ENCODE measurements at regions not wholly inside any gene's neighbourhood (a gene's known extent, or its start where the extent isn't known, plus 50 kb on each side); places are given as distances from the start of the nearest gene placed in this dataset.
A peak's percentile ranks its signal among the peaks of the same experiment; 100 is the strongest.

DNA sequence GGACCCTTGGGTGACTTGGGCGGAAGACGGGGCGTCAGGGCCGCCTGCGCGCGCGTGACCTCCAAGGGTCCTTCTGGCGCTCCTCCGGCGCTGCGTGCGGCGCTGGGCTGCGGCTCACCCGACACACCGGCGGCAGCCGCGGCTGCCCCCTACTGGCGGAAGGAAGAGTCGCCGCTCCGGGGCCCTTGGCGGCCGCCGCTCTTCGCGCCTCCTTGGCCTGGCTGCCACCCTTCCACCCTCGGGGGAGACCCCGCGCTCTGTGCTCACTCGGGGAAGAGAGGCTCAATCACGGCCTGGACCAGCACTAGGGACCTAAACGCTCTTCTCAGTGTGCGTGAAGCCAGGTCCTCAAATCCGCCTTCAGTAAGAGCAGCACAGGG, 89.7 kb downstream of the DMRTA2 start:
- POLR2A ChIA-PET (ENCODE audit: low non-redundant PET), result no interaction called here
- H3K27ac ChIP-seq, result no peak overlapping the region
- peak; percentile 27 for DNase-seq (ENCODE audit: low spot score)
- TF ChIP-seq, protein P1, sequence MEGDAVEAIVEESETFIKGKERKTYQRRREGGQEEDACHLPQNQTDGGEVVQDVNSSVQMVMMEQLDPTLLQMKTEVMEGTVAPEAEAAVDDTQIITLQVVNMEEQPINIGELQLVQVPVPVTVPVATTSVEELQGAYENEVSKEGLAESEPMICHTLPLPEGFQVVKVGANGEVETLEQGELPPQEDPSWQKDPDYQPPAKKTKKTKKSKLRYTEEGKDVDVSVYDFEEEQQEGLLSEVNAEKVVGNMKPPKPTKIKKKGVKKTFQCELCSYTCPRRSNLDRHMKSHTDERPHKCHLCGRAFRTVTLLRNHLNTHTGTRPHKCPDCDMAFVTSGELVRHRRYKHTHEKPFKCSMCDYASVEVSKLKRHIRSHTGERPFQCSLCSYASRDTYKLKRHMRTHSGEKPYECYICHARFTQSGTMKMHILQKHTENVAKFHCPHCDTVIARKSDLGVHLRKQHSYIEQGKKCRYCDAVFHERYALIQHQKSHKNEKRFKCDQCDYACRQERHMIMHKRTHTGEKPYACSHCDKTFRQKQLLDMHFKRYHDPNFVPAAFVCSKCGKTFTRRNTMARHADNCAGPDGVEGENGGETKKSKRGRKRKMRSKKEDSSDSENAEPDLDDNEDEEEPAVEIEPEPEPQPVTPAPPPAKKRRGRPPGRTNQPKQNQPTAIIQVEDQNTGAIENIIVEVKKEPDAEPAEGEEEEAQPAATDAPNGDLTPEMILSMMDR (conservative IDR thresholded peaks at IDR 0.05; ENCODE audit: low read depth), result peak; percentile 2; the same call in 1 of the 2 replicates
- CTCF ChIA-PET, result interaction anchor here (0.6 to 2.6 kb wide), 18 partner anchors 9 to 1765 kb away, joined by 3 to 16 read pairs (median 3); no protein-coding TSS in a partner anchor

DNA sequence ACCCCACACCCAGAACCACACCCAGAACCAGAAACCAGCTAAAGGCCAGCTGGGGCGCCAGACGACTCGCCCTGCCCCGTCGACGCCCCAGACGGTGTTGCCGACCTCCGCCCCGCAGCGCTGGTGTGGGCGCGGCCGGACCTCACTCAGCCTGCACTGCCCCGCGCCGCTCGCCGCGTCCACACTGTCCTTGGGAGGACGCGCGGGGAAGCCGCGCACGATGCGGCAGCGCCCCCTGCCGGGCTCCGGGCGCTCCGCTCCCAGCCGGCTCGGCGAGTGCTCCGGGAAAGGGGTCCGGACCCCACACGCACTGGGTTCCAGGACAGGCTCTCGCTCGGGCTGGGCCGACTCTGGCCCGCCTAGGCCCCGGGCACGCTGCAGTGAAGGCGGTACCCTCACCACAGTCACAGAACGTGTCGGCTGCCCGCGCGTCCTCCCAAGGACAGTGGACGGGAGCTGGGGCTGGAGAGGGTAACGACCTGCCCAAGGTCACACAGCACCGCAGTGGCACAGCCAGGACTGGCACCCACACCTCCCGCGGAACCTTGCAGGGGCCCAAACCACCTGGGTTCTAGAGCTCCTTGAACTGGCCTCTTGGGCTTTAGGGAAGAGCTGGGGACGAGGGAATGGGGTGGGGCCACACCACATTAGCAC, 90.2 kb downstream of the DMRTA2 start:
- TF ChIP-seq, protein P1 (conservative IDR thresholded peaks at IDR 0.05; ENCODE audit: low read depth), result peak; percentile 68
- DNase-seq (ENCODE audit: low spot score), result peak; percentile 41
- POLR2A ChIA-PET (ENCODE audit: low non-redundant PET), result no interaction called here
- CTCF ChIA-PET, result interaction anchor here (0.6 to 2.6 kb wide), 20 partner anchors 8 to 1765 kb away, joined by 3 to 16 read pairs (median 3); no protein-coding TSS in a partner anchor
- H3K27ac ChIP-seq, result no peak overlapping the region

DNA sequence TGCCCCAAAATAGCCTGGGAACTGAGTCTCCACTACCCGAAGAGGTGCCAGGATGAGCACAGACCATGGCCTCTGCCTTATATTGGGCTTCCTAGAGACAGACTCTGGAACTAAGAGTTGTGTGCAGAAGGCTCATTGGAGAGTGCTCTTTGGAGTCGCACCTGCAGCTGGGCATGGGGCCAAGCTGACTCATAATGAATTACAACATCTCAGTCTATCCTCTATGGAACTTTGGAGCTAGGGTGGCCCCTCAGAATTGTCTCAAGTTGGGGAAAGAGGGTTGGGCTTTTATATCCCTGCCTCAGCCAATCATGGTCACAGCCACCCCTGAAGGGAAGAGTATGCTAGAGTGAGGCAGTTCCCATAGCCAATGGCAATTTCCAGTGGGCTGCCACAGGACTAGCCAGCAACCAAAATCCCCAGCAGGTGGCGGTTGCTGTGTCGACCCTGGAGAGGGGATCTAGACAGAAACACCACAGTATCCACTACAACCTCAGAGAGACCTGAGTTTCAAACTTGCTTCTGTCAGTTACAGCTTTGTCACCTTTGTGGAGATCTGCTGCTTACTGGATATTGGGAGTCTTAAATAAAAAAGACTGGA, 93.8 kb downstream of the DMRTA2 start:
- TF ChIP-seq, protein P1 (conservative IDR thresholded peaks at IDR 0.05; ENCODE audit: low read depth), result no peak
- DNase-seq (ENCODE audit: low spot score), result peak; percentile 50
- POLR2A ChIA-PET (ENCODE audit: low non-redundant PET), result no interaction called here
- H3K27ac ChIP-seq, result no peak overlapping the region
- CTCF ChIA-PET, result interaction anchor here (0.5 kb wide), 1 partner anchor 91 kb away, joined by 3 read pairs; no protein-coding TSS in a partner anchor

GRCh38 chr1:50328552-50328951, 94.7 kb downstream of the DMRTA2 start:
- H3K27ac ChIP-seq, result no peak overlapping the region
- CTCF ChIA-PET, result no interaction called here
- POLR2A ChIA-PET (ENCODE audit: low non-redundant PET), result no interaction called here
- DNase-seq (ENCODE audit: low spot score), result no peak
- TF ChIP-seq, protein P1 (conservative IDR thresholded peaks at IDR 0.05; ENCODE audit: low read depth), result no peak

DNA sequence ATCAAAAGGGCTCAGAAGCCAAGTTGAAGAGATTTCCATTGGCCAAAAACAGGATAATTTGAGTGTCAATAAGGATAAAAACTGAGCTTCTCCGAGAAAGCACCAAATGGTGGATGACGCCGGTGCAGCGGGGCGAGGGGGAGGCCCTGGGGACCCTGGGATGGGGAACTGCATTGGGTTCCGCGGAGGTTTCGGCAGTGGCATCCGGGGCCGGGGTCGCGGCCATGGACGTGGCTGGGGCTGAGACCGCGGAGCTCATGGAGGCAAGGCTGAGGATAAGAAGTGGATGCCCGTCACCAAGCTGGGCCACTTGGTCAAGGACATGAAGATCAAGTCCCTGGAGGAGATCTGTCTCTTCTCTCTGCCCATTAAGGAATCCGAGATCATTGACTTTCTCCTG, 97.2 kb downstream of the DMRTA2 start:
- ChIA-PET CTCF (no interaction called here), POLR2A (ENCODE audit: low non-redundant PET) (interaction anchor here (0.6 kb wide), 1 partner anchor 25 kb away, joined by 3 read pairs; no protein-coding TSS in a partner anchor)
- TF ChIP-seq, protein P1 (conservative IDR thresholded peaks at IDR 0.05; ENCODE audit: low read depth), result no peak
- no peak overlapping the region for H3K27ac ChIP-seq
- no peak for DNase-seq (ENCODE audit: low spot score)

DNA sequence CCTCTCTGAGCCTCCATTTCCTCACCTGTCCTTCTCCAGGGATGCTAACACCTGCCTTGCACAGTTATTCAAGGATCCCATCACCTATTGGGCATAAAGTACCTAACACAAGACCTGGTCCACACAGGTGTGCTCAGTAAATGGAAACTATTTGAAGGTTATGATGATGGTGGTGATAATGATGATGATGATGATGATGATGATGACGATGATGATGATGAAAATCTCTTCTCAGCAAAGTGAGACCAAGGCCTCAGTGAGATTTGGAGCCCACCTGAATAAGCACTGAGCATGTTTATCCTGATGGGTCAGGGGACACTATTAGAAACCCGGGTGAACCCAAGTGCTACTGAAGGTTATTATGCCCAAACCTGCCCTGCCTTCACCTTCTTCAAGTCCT, 100.7 kb downstream of the DMRTA2 start:
- ChIA-PET POLR2A (ENCODE audit: low non-redundant PET) (no interaction called here), CTCF (interaction anchor here (3.1 kb wide), 1 partner anchor 10 kb away, joined by 12 read pairs; no protein-coding TSS in a partner anchor)
- DNase-seq (ENCODE audit: low spot score), result no peak
- TF ChIP-seq, protein P1 (conservative IDR thresholded peaks at IDR 0.05; ENCODE audit: low read depth), result no peak
- H3K27ac ChIP-seq, result no peak overlapping the region

Measured in RWPE1 (cell line).